GM18858 (cell line): ENCODE measurements at regions not wholly inside any gene's neighbourhood (a gene's known extent, or its start where the extent isn't known, plus 50 kb on each side); places are given as distances from the start of the nearest gene placed in this dataset.

Experiments used
- ATAC-seq: cut with Tn5 transposase; IDR thresholded peaks from one replicate; pipeline ENCODE4 v1.9.1; 2021; ENCODE audit not compliant: unreplicated experiment

DNA sequence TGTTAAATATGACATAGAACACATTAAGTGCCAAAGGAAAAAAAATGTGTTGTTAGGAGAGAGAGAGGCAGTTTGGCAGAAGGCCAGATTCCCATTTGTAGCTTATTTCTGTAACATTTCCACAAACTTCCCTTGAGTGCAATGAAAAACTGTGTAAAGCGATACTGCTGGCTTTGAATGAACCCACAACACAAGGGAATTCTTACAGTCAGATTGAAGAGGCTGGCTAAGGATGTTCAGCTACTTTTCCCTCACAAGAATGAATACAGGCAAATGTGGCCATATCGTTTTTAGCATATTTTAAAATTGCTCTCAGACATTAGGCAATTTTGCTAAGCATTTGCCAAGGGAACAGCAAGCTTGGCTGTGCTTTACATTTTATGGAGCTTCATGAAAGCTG is 614.1 kb upstream of the FZD8 start:
- no peak for ATAC-seq

DNA sequence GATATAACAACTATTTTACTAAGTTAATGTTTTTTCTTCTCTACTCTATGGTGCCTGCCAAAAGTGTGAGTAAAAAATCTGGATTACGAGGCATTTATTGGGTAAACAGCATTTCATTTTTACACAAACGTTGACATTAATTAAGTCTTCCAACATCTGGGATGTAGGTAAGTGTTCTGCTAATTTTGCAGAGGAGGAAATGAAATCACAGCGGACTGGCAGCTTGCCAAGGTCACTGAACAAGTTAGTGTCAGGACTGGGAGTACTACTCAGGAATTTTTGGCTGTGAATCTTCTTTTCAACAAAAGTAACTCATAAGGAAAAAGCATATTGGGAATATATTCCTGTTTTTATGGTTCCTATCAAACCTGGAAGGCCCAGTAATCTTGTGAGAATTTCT is 612.1 kb upstream of the FZD8 start:
- ATAC-seq, result no peak

DNA sequence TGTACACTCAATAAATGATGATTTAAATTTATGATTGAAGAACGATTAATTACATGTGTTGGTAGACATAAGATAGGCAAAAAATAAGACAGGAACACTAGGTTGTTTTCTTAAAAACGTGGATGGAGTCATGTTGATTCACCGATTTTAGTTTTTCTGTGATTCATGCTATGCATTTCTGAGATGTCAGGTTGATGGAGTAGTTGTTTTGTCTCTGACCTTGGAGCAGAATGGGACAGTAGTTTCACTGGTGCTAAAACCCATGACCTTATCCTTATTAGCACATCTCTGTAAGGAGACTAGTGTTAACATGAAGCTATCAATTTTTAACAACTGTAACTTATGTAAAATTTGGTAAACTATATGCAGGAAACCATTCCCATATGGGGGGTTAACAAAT is 611.6 kb upstream of the FZD8 start:
- no peak for ATAC-seq

- no peak for ATAC-seq
Measured at GRCh38 chr10:36251068-36251467, 609.0 kb upstream of the FZD8 start.

- ATAC-seq, result no peak
Measured at GRCh38 chr10:36248304-36248981, 606.3 kb upstream of the FZD8 start.

- no peak for ATAC-seq
Measured at GRCh38 chr10:36247478-36247877, 605.4 kb upstream of the FZD8 start.

GRCh38 chr10:36236931-36237330 is 594.8 kb upstream of the FZD8 start:
- no peak for ATAC-seq

DNA sequence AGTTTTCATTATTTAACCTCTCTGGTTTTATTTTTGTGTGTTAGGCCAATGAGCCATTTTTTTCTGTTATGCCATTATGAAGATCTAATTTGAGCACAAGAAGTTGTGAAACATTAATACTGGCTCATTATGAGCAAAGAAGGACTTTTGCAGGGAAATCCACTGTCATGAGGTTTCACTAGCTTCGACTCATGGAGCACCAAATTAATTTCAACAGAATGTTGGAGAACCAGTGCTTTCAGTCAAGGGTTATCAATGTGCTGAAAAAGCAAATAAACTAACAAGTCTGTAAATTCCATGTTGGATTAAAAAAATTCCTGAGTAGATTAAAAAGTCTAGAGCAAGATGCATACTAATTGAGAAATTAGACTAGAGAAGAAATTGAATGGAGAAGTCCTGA is 594.2 kb upstream of the FZD8 start:
- ATAC-seq, result no peak

- ATAC-seq, result no peak
Measured at GRCh38 chr10:36232935-36233334, 590.8 kb upstream of the FZD8 start.

- ATAC-seq, result no peak
Measured at GRCh38 chr10:36224431-36224985, 582.4 kb upstream of the FZD8 start.

DNA sequence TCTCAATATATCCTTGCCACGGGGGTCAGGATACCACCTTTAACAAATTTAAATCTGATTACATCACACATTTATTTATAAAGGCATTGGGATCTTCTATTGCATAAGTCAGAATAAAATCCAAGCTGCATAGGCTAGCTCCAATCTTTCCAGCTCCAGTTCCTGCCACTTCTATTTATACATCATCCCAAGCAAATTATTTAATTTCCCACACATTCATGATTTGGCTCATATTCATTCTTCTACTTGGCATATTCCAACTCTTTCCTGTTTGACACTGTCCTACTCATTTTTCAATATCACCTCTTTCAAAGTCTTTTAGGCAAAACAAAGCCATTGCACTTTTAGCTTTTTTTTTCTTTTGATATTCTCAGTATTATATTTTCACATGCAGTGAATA is 579.0 kb upstream of the FZD8 start:
- no peak for ATAC-seq

DNA sequence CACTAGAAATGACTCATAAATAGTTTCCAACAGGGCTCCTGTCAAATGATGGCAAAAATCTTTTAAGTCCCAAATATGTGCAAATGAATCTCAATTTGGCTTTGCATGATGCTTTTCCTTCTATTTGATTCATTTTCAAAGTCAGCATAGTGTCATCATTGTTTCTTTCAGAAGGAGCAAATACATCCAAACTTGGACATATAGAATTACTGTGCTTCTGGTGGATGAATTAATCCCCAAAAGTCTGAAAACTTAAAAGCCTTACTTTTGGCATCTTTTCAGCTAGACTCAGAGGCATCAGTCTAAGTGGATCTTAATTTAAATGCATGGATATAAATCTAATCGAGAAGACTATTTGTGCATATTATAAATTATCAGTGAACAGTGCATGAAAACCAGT is 578.1 kb upstream of the FZD8 start:
- ATAC-seq, result no peak

DNA sequence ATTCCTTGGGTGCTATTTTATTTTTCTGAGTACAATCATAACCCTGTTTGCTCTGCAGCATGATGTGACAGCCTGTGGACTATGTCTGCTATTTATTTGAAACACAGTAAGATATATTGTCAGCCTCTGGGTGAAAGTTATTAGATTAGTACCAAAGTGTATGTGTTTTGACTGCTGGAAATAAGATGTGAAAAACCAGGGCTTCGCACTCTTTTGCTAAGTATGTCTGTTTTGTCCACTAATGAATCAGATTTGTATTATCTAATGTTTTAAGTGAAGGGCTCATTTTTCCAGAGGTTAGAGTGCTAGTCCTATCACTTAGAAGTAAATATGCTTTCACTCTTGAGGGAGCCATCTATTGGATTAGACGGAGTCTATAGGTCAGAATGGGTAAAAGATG is 569.8 kb upstream of the FZD8 start:
- ATAC-seq, result no peak

DNA sequence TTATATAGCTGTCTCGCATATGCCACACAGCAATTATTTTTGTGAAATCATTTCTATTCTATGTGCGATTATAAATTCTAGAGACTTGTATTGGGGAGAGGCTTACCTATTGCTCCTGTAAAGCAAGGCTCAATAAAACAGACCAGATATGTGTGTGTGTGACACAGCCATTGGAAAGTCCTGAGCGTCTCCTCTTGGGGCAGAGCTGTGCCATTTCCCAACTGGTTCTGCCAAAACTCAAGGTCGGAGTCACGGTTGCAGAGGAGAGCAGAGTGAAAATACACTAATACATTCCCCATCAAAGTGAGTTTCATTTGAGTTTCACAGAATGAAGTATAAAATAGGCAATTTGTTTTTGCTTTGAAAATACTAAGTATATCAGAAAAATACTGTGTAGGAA is 567.4 kb upstream of the FZD8 start:
- no peak for ATAC-seq

- no peak for ATAC-seq
Measured at GRCh38 chr10:36202881-36203280, 560.8 kb upstream of the FZD8 start.

DNA sequence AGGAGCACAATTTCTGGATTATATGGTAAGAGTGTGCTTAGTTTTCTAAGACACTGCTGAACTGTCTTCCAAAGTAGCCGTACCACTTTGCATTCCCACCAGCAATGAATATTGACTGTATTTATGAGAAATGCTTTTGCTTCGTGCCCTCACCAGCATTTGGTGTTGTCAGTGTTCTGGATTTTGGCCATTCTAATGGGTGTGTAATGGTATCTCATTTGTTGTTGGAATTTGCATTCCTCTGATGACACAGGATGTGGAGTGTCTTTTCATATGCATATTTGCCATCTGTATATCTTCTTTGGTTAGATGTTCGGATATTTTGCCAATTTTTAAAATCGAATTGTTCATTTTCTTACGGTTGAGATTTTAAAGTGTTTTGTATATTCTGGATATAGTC is 558.5 kb upstream of the FZD8 start:
- no peak for ATAC-seq

- no peak for ATAC-seq
Measured at GRCh38 chr10:36198322-36198721, 556.2 kb upstream of the FZD8 start.

DNA sequence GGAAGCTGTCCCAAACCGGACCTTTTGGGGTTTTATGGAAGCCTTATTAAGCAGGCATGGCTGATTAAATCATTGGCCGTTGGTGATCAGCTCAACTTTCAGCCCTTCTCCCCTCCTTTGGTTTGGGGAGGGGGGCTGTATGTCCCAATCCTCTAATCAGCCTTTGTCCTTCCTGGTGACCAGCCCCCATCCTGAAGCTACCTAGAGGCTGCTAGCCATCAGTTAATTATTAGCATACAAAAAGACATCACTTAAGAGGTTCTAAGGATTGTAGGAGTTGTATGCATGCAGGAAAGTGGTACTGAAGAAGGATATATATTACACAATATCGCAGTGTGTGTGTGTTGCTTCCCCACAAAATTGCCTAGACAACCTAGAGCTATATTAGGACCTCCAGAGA is 553.3 kb upstream of the FZD8 start:
- ATAC-seq, result no peak

DNA sequence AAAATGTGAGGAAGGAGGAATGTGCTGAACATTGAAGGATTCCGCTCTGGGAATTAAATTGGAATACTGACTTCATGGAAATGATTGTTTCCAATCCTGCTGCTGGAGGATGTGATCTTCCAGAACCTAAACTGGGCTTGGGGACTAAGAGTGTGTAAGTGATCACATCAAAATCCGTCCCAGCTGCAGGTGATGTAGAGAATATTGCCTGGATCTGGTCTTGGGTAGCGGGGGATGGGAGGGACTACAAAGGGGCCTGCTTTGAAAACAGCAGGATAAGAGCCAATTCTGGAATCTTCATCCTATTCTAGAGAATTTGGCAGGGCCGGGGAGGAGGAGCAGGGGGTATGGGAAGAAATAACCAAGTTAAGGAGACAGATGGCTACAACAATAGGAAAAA is 552.2 kb upstream of the FZD8 start:
- ATAC-seq, result no peak

DNA sequence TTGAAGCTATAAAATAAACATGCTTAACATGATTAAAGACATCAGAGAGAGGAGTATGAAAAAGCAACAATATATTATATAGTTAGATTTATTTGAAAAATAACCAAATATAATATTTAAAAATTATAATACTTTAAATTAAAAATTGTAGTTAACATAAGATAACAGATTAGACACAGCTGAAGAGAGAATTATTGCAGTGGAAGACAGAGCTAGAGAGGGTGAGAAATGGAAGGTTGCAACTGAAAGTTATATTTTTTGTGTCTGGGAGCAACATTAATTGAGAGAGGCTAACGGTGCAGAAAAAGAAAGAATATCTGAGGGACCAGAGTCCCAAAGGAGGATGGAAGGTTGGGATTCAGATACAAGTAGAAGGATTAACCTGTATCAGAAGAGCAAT is 548.9 kb upstream of the FZD8 start:
- ATAC-seq, result no peak

- ATAC-seq, result no peak
Measured at GRCh38 chr10:36188461-36188860, 546.4 kb upstream of the FZD8 start.

DNA sequence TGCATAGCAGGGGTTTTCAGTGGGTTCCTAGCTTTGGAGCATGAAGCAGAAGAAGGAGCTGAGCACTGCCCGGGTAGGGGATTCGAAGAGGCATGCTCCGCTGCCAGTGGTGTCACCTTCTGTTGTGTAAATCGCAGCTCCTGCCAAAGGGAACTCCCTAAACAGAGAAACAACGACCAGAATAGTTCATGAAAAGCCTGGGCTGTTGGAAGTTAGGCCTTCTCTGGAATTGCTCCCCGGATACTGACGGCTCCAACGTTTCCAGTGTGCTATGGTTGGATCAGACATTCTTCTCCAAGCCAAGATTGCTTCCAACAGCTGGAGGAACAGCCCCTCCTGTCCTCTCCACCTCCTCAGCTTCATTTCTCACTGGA is 546.0 kb upstream of the FZD8 start:
- no peak for ATAC-seq

DNA sequence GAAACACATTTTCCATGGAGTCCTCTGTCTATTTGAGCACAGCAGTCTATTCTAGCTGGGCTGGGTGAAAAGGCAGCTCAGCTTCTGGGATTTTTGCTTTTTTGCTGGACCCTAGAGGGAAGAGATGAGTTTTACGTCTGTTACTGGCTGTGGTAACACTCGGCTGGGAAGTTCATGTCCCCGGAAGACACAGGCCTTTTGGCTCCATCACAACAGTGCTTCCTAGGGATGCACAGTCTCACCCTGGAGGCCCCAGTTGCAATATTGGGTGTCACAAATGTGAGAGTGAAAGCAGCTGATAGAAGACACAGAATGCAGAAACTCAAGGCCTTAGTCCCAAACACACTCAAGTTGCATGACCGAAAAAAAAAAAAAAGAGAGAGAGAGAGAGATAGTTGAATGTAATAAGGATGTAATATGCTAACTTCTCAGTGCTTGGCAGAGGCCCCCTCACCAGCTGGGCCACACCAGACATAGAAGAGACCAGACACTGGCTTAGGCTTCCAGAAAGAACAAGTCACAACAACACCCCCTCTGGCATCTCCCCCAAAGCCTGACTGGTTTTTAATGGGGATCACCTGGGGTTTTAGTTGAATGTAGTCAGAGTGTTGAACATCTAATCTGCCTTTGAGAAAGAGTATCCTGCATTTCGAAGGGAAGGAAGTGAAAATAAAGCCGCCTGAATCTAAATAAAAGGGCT is 545.4 kb upstream of the FZD8 start:
- no peak for ATAC-seq
